Activated CD4-positive, alpha-beta T cell treated with anti-CD3 and anti-CD28 coated beads, Interleukin-2, amount 10 ng/mL, durations not matched to agents 24 days and 14 days (primary cell): ENCODE measurements at regions not wholly inside any gene's neighbourhood (a gene's known extent, or its start where the extent isn't known, plus 50 kb on each side); places are given as distances from the start of the nearest gene placed in this dataset.

Experiments used
- DNase-seq: peaks from one replicate; pipeline ENCODE4 v3.0.0; 2022
- H3K27ac Mint-ChIP-seq: one replicate; pipeline ENCODE4 v1.8.0; 2022; ENCODE audit warnings: mild to moderate bottlenecking, mixed read lengths
- H3K27me3 Mint-ChIP-seq: one replicate; pipeline ENCODE4 v1.8.0; 2022; ENCODE audit warnings: mixed read lengths
- H3K36me3 Mint-ChIP-seq: one replicate; pipeline ENCODE4 v1.8.0; 2022; ENCODE audit warnings: low read depth, mild to moderate bottlenecking, mixed read lengths
- H3K4me1 Mint-ChIP-seq: one replicate; pipeline ENCODE4 v1.8.0; 2021; ENCODE audit warnings: mixed read lengths
- H3K4me3 Mint-ChIP-seq: one replicate; pipeline ENCODE4 v1.8.0; 2022; ENCODE audit warnings: mild to moderate bottlenecking, moderate library complexity, mixed read lengths
- H3K9me3 Mint-ChIP-seq: one replicate; pipeline ENCODE4 v1.8.0; 2021; ENCODE audit warnings: mixed read lengths
- intact Hi-C: fragments of 100-400 bp; cut with micrococcal nuclease; formaldehyde crosslinking; loops from one replicate; pipeline ENCODE4 v1.15.1; 2023

- H3K4me1 Mint-ChIP-seq: peaks cover 24% of the 10 kb centered on the region
- H3K27me3 Mint-ChIP-seq: no peaks in the 10 kb centered on the region
- DNase-seq: no peak
- no peaks in the 10 kb centered on the region for H3K36me3 Mint-ChIP-seq
- H3K9me3 Mint-ChIP-seq: no peaks in the 10 kb centered on the region
- intact Hi-C loops: loop anchor here (10.0 kb wide), 1 partner anchor 92 kb away; no protein-coding TSS in a partner anchor
- no peak overlapping the region for H3K4me3 Mint-ChIP-seq
- H3K27ac Mint-ChIP-seq: no peak overlapping the region
These were observed 543.0 kb upstream of the KCNMB2 start for GRCh38 chr3:177992993-177993970.

GRCh38 chr3:177994976-177995375 is 541.3 kb upstream of the KCNMB2 start:
- no peaks in the 10 kb centered on the region for H3K27me3 Mint-ChIP-seq
- DNase-seq: no peak
- H3K4me1 Mint-ChIP-seq: peaks cover 28% of the 10 kb centered on the region
- H3K9me3 Mint-ChIP-seq: peaks cover 6% of the 10 kb centered on the region
- peak overlapping the region; percentile 61 for H3K27ac Mint-ChIP-seq
- intact Hi-C loops: loop anchor here (1.0 to 10.0 kb wide), 5 partner anchors 53 to 938 kb away; no protein-coding TSS in a partner anchor
- peak overlapping the region; percentile 21 for H3K4me3 Mint-ChIP-seq
- peaks cover 4% of the 10 kb centered on the region for H3K36me3 Mint-ChIP-seq

DNA sequence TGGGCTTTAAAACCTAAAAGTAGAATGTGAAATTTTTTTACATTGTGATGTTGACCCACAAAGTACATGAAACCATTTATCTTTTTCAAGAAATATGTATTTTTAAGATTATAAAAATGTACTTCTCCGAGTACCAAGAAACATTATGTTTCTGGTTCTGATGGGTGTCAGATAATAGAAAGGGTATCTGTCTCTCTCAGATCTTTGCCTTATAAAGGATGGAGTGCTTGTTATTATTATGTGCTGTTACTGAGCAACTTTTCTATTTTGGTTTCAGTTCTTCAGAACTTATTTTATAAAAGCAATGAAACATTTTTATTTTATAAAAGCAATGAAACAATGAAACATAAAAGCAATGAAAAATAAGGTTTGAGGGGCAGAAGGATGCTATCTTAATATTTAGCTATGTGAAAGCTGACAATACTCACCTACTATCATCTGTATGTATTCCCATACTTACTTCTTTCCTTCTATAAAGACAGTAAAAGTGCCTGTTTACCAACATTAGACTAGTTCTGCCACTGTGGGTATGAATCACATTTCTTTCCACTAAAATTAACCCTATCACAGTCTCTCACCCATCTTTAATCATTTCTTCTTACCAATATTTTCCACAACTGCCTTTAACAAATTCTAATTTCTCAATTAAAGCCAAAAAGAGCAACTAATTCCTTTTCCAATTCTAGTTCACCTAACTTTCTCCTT is 540.7 kb upstream of the KCNMB2 start:
- Mint-ChIP-seq H3K27ac (peak overlapping the region; percentile 61), H3K27me3 (no peaks in the 10 kb centered on the region), H3K36me3 (peaks cover 5% of the 10 kb centered on the region), H3K9me3 (peaks cover 6% of the 10 kb centered on the region), H3K4me3 (no peak overlapping the region), H3K4me1 (peaks cover 29% of the 10 kb centered on the region)
- intact Hi-C loops: loop anchor here (1.0 to 10.0 kb wide), 5 partner anchors 53 to 938 kb away; no protein-coding TSS in a partner anchor
- DNase-seq: no peak

DNA sequence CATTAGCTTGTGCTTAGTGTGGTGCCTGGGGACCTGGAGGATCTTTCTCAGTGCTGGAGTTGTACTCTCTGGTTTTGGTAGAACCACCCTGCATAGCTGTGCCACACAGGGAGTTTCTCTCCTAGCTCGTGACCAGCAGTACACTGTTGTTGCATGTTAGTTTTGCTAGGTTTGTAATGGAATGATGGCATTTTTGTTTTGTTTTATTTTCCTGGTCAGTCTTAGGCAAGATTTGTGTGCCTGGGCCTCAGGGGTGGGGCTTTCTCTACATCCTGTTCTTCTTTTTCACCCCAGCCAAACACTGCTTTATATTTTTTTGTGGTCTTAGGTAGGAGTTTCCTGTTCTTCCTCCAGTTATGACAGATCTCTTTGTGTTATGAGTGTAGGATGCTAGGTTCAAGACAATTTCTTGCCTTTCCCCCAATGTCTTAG is 534.5 kb upstream of the KCNMB2 start:
- Mint-ChIP-seq H3K27me3 (no peaks in the 10 kb centered on the region), H3K4me3 (peak overlapping the region; percentile 63), H3K36me3 (peaks cover 26% of the 10 kb centered on the region), H3K4me1 (peaks cover 36% of the 10 kb centered on the region), H3K9me3 (peaks cover 19% of the 10 kb centered on the region), H3K27ac (peak overlapping the region; percentile 91)
- DNase-seq: peak; percentile 77
- intact Hi-C loops: loop anchor here (2.0 to 10.0 kb wide), 7 partner anchors 74 to 1146 kb away; partner anchors contain the start of gene PIK3CA

DNA sequence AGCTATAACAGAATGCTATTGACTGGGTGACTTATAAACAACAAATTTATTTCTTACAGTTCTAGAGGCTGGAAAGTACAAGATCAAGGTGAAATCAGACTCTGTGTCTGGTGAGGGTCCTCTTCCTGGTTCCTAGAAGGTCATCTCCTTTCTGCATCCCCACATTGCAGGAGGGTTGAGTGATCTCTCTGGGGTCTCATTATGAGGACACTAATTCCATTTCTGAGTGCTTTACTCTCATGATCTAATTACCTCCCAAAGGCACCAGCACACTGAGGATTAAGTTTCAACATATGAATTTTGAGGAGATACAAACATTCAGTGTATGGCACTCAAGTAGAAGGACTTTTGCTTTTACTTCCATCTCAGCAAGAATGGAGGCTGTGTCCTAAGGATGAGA is 534.1 kb upstream of the KCNMB2 start:
- no peak for DNase-seq
- no peaks in the 10 kb centered on the region for H3K27me3 Mint-ChIP-seq
- H3K9me3 Mint-ChIP-seq: peaks cover 19% of the 10 kb centered on the region
- intact Hi-C loops: loop anchor here (2.0 to 10.0 kb wide), 7 partner anchors 75 to 1145 kb away; partner anchors contain the start of gene PIK3CA
- H3K27ac Mint-ChIP-seq: peak overlapping the region; percentile 91
- H3K36me3 Mint-ChIP-seq: peaks cover 26% of the 10 kb centered on the region
- peaks cover 33% of the 10 kb centered on the region for H3K4me1 Mint-ChIP-seq
- H3K4me3 Mint-ChIP-seq: peak overlapping the region; percentile 63

DNA sequence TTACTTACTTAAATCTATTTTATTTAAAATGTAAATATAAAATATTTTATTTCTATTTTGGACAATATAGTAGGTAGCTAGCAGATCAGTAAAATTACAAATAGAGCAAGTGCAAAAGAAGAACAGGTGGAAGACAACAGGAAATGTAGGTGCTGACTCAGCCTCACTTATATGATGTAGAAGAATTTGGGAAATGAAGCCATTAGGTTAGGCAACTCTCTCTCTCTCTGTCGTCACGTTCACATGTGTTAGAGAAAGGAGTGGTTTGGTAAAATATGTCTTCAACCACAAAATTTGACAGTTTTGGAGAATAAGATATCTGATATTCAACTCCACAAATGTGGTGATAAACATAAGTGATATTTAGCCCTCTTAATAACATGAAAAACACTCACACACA is 532.5 kb upstream of the KCNMB2 start:
- H3K27ac Mint-ChIP-seq: peak overlapping the region; percentile 27
- peaks cover 23% of the 10 kb centered on the region for H3K9me3 Mint-ChIP-seq
- H3K36me3 Mint-ChIP-seq: peaks cover 26% of the 10 kb centered on the region
- no peaks in the 10 kb centered on the region for H3K27me3 Mint-ChIP-seq
- H3K4me3 Mint-ChIP-seq: no peak overlapping the region
- H3K4me1 Mint-ChIP-seq: peaks cover 31% of the 10 kb centered on the region
- intact Hi-C loops: loop anchor here (2.0 to 10.0 kb wide), 7 partner anchors 76 to 1144 kb away; partner anchors contain the start of gene PIK3CA
- DNase-seq: no peak

DNA sequence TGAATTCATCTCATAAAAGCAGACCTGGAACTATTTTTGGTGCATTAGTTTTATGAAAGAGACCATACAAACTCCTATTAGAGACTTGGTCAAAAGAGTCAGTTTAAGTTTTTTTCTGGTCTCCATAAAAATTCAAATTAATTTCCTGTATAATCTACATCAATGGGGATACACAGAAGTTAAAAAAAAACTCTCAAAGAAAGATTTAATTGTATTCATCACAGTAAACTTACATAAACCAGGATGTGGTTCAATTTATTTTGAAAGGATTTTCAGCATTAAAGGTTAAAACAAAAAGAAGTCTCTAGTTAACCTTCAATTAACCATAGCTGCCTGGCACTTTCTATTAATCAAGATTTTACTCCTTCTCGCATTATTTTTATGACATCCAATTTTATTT is 530.3 kb upstream of the KCNMB2 start:
- H3K4me1 Mint-ChIP-seq: peaks cover 26% of the 10 kb centered on the region
- H3K36me3 Mint-ChIP-seq: peaks cover 20% of the 10 kb centered on the region
- DNase-seq: no peak
- intact Hi-C loops: loop anchor here (10.0 kb wide), 2 partner anchors 671 to 861 kb away; no protein-coding TSS in a partner anchor
- no peak overlapping the region for H3K27ac Mint-ChIP-seq
- H3K27me3 Mint-ChIP-seq: no peaks in the 10 kb centered on the region
- H3K9me3 Mint-ChIP-seq: peaks cover 16% of the 10 kb centered on the region
- H3K4me3 Mint-ChIP-seq: no peak overlapping the region

DNA sequence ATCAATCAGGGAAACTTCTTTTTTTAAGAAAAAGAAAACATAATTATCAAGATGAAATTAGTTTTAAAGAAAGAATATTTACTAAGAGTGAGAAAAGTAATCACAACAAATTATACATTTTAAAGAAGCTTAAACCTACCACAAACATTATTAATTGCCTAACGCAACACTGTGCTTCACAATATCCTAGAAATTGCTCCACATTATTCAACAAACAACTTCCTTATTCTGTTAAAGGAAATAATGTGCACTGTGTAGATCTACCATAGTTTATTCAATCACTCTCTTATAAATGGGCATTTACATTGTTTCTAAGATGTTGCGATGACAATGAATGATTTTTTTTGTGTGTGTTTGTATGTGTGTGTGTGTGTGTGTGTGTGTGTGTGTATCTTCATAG is 525.9 kb upstream of the KCNMB2 start:
- peaks cover 3% of the 10 kb centered on the region for H3K9me3 Mint-ChIP-seq
- H3K4me3 Mint-ChIP-seq: no peak overlapping the region
- no peaks in the 10 kb centered on the region for H3K4me1 Mint-ChIP-seq
- no peaks in the 10 kb centered on the region for H3K36me3 Mint-ChIP-seq
- DNase-seq: no peak
- no peak overlapping the region for H3K27ac Mint-ChIP-seq
- intact Hi-C loops: no loop called here
- H3K27me3 Mint-ChIP-seq: no peaks in the 10 kb centered on the region

- H3K27me3 Mint-ChIP-seq: no peaks in the 10 kb centered on the region
- no peak overlapping the region for H3K27ac Mint-ChIP-seq
These were observed 516.6 kb upstream of the KCNMB2 start for GRCh38 chr3:178019645-178020044.

GRCh38 chr3:178022599-178022998 is 513.6 kb upstream of the KCNMB2 start:
- Mint-ChIP-seq H3K27ac (no peak overlapping the region), H3K9me3 (no peaks in the 10 kb centered on the region), H3K4me1 (peaks cover 2% of the 10 kb centered on the region), H3K27me3 (no peaks in the 10 kb centered on the region), H3K36me3 (no peaks in the 10 kb centered on the region), H3K4me3 (no peak overlapping the region)
- intact Hi-C loops: no loop called here
- DNase-seq: no peak

More at GRCh38 chr3:178019645-178020044, 516.6 kb upstream of the KCNMB2 start:
- H3K9me3 Mint-ChIP-seq: no peaks in the 10 kb centered on the region
- H3K4me3 Mint-ChIP-seq: no peak overlapping the region
- H3K4me1 Mint-ChIP-seq: peaks cover 2% of the 10 kb centered on the region
- no peak for DNase-seq
- intact Hi-C loops: no loop called here
- no peaks in the 10 kb centered on the region for H3K36me3 Mint-ChIP-seq

DNA sequence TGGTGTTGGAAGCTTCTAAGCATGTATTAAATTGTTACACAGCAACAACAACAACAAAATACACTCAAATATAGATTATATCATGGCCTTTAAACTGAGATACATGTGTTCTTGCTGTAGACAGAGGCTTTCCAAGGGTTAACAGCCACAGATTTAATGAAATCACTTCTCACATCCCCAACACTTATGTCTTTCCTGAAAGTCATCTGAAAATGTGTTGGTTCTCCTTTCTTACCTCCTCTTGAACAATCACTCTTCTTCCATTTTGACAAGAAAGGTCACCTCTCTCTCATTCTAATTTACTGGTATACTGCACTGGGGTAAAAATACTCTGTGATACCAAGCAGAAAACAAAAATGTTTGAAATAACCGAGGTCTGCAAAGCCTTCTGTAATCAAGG is 507.3 kb upstream of the KCNMB2 start:
- no peak overlapping the region for H3K27ac Mint-ChIP-seq
- H3K4me1 Mint-ChIP-seq: no peaks in the 10 kb centered on the region
- peaks cover 4% of the 10 kb centered on the region for H3K9me3 Mint-ChIP-seq
- no peaks in the 10 kb centered on the region for H3K27me3 Mint-ChIP-seq
- no peak overlapping the region for H3K4me3 Mint-ChIP-seq
- DNase-seq: no peak
- no peaks in the 10 kb centered on the region for H3K36me3 Mint-ChIP-seq
- intact Hi-C loops: no loop called here

DNA sequence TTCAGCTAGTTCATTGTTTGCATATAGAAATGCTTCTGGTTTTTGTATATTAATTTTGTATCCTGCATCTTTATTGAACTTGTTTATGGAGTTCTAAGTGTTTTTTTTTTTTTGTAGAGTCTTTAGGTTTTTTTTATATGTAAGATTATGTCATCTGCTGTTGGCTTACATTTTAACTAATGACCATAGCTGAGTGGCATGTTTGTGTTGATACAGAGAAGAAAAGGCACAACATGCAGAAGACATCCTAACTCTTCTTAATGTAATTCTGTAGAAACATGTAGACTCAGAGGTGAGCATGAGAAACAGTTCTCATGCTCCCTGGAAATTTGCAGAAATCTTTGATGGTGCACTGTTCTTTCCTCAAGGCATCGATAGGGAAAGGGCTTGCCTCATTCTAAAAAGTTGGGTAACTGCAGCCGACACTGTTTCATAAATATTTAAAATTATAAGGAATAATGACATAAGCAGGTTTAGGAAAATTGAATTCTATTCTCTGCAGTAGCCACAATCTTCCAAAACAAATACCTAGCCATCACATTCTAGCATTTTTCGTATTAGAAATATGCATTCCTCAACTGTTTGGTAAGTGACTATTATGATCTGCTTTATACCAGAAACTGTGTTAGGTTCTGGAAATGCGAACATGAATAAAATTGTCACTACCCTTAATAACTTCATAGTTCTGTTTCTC is 499.6 kb upstream of the KCNMB2 start:
- Mint-ChIP-seq H3K27ac (no peak overlapping the region), H3K36me3 (no peaks in the 10 kb centered on the region), H3K4me3 (no peak overlapping the region), H3K9me3 (peaks cover 6% of the 10 kb centered on the region), H3K27me3 (no peaks in the 10 kb centered on the region), H3K4me1 (no peaks in the 10 kb centered on the region)
- intact Hi-C loops: no loop called here
- DNase-seq: no peak

- Mint-ChIP-seq H3K4me1 (no peaks in the 10 kb centered on the region), H3K27me3 (no peaks in the 10 kb centered on the region), H3K27ac (no peak overlapping the region), H3K4me3 (no peak overlapping the region), H3K36me3 (no peaks in the 10 kb centered on the region), H3K9me3 (no peaks in the 10 kb centered on the region)
- intact Hi-C loops: no loop called here
- DNase-seq: no peak
These were observed 494.3 kb upstream of the KCNMB2 start for GRCh38 chr3:178041931-178042330.
